Smooth muscle cell (in vitro differentiated cells): ENCODE measurements at regions not wholly inside any gene's neighbourhood (a gene's known extent, or its start where the extent isn't known, plus 50 kb on each side); places are given as distances from the start of the nearest gene placed in this dataset.

Experiments
- DNase-seq: peaks from one replicate; lab custom pipeline; 2025; ENCODE audit not compliant: unreplicated experiment; lab: John Stamatoyannopoulos, UW
- H2AFZ ChIP-seq: fragments of 200-600 bp; sonication (generic); 2 replicates; pipeline ENCODE4 v1.6.0; 2016; ENCODE audit warnings: antibody characterized with exemption, low read depth, mild to moderate bottlenecking
- H3F3A ChIP-seq: fragments of 200-600 bp; sonication (generic); 2 replicates; pipeline ENCODE4 v1.6.0; 2017; ENCODE audit warnings: antibody characterized with exemption, low read depth
- H3K27ac ChIP-seq: fragments of 200-600 bp; sonication (generic); 2 replicates; pipeline ENCODE4 v1.5.1; 2016; ENCODE audit warnings: low read depth, mild to moderate bottlenecking
- H3K27me3 ChIP-seq: fragments of 200-600 bp; sonication (generic); 2 replicates; pipeline ENCODE4 v1.6.1; 2016; ENCODE audit warnings: low read depth, mild to moderate bottlenecking
- H3K36me3 ChIP-seq: fragments of 200-600 bp; sonication (generic); 2 replicates; pipeline ENCODE4 v1.5.1; 2016; ENCODE audit warnings: low read depth
- H3K4me1 ChIP-seq: fragments of 200-600 bp; sonication (generic); 2 replicates; pipeline ENCODE4 v1.5.1; 2016; ENCODE audit warnings: low read depth
- H3K4me2 ChIP-seq: fragments of 200-600 bp; sonication (generic); 2 replicates; pipeline ENCODE4 v1.6.0; 2016; ENCODE audit warnings: mild to moderate bottlenecking
- H3K4me3 ChIP-seq: fragments of 200-600 bp; sonication (generic); 2 replicates; pipeline ENCODE4 v1.5.1; 2016; ENCODE audit warnings: mild to moderate bottlenecking
- H3K79me2 ChIP-seq: fragments of 200-600 bp; sonication (generic); 2 replicates; pipeline ENCODE4 v1.6.0; 2016; ENCODE audit warnings: low read depth, mild to moderate bottlenecking
- H3K9ac ChIP-seq: fragments of 200-600 bp; sonication (generic); 2 replicates; pipeline ENCODE4 v1.6.0; 2016; ENCODE audit warnings: low read depth
- H3K9me3 ChIP-seq: fragments of 200-600 bp; sonication (generic); replicated peaks from 2 replicates; pipeline ENCODE4 v1.5.1; 2016; ENCODE audit warnings: low read depth
- H4K20me1 ChIP-seq: fragments of 200-600 bp; sonication (generic); 2 replicates; pipeline ENCODE4 v1.6.0; 2016; ENCODE audit warnings: low read depth
- WGBS: methylation state at CpG from one replicate; pipeline ENCODE4 v1.1.7; 2016; ENCODE audit warnings: low lambda C conversion rate; 5-methylcytosine and 5-hydroxymethylcytosine counted together
- TF ChIP-seq, protein P1 (sequence below): fragments of 200-600 bp; sonication (generic); IDR thresholded peaks from 2 replicates; pipeline ENCODE4 v1.5.1; 2017; ENCODE audit warnings: borderline replicate concordance, mild to moderate bottlenecking, antibody characterized with exemption; ENCODE audit not compliant: insufficient read depth, poor library complexity, severe bottlenecking

DNA sequence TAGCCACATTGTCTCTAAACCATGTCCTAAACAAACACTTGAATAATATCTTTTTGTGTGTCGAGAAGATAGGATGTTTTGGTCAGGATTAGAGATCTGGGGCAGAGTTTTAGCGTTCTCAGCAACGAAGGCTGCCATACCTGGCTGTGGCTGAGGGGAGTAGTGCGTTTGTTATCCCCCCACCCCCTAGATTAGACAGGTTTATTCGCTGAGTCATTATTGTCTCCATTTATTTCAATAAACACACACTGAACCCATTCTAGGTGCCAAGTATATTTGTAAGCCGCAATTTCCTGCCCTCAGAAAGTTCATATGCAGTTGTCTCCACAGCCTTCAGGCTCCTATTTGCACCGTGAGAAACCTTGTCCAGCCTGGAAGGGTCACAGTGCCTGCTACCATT is 1684.8 kb upstream of the TENM3 start:
- DNase-seq, result no peak
- Histone ChIP-seq H3K9ac (no peak overlapping the region), H3K27me3 (no peaks in the 10 kb centered on the region), H3K79me2 (no peaks in the 10 kb centered on the region), H3F3A (no peaks in the 10 kb centered on the region), H3K4me1 (no peaks in the 10 kb centered on the region), H3K4me3 (no peak overlapping the region), H4K20me1 (no peaks in the 10 kb centered on the region), H3K27ac (no peak overlapping the region), H2AFZ (no peak overlapping the region), H3K4me2 (no peak overlapping the region), H3K9me3 (no peaks in the 10 kb centered on the region), H3K36me3 (no peaks in the 10 kb centered on the region)
- 77% methylated on average over 7 of the region's 7 CpGs for WGBS
- TF ChIP-seq, protein P1, sequence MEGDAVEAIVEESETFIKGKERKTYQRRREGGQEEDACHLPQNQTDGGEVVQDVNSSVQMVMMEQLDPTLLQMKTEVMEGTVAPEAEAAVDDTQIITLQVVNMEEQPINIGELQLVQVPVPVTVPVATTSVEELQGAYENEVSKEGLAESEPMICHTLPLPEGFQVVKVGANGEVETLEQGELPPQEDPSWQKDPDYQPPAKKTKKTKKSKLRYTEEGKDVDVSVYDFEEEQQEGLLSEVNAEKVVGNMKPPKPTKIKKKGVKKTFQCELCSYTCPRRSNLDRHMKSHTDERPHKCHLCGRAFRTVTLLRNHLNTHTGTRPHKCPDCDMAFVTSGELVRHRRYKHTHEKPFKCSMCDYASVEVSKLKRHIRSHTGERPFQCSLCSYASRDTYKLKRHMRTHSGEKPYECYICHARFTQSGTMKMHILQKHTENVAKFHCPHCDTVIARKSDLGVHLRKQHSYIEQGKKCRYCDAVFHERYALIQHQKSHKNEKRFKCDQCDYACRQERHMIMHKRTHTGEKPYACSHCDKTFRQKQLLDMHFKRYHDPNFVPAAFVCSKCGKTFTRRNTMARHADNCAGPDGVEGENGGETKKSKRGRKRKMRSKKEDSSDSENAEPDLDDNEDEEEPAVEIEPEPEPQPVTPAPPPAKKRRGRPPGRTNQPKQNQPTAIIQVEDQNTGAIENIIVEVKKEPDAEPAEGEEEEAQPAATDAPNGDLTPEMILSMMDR, result no peak

DNA sequence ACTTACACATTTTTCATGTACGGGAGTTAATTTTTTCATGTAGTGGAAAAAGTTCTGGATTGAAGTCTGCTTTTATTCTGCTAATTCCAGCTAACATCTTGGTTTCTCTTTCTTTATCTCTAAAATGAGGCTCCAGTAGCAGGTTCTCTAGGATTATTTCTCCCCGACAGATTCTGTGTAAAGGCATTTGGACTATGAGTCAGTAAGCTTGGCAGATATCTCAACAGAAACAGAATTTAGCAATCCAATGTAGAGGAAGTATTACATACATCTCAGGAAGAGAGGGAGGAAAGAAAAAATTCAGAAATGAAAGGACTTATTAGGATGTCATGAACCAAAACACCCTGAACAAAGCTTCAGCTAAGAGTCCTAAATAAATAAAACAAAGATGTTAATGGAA is 1682.3 kb upstream of the TENM3 start:
- H3K4me2 ChIP-seq, result peak overlapping the region; percentile 39
- H3K27me3 ChIP-seq, result no peaks in the 10 kb centered on the region
- no peaks in the 10 kb centered on the region for H4K20me1 ChIP-seq
- H3K4me1 ChIP-seq, result no peaks in the 10 kb centered on the region
- TF ChIP-seq, protein P1, result no peak
- WGBS, result 25% methylated on average over 2 of the region's 2 CpGs
- H3K9ac ChIP-seq, result no peak overlapping the region
- no peaks in the 10 kb centered on the region for H3K36me3 ChIP-seq
- no peaks in the 10 kb centered on the region for H3K9me3 ChIP-seq
- H2AFZ ChIP-seq, result no peak overlapping the region
- H3K27ac ChIP-seq, result peak overlapping the region; percentile 38
- no peak for DNase-seq
- no peaks in the 10 kb centered on the region for H3F3A ChIP-seq
- no peaks in the 10 kb centered on the region for H3K79me2 ChIP-seq
- no peak overlapping the region for H3K4me3 ChIP-seq

DNA sequence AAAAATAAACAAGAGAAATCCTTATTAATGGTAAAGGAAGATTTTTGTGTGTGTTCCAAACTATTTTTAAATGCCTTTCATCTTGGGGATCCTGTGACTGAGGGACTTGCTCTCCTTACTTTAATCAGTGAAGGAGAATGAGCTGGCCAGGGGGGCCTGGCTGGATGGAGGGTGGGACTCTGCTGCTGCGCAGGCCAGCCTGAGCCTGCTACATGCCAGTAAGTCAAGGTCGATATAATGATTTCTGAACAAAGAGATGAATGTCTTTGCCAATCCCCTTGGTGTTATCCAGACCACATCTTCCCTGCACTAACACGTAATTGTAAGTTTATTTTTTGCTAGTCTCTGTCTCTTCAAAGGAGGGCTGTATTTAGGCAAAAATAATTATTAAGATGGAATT is 1679.2 kb upstream of the TENM3 start:
- H2AFZ ChIP-seq, result no peak overlapping the region
- H3K4me1 ChIP-seq, result no peaks in the 10 kb centered on the region
- no peaks in the 10 kb centered on the region for H3K79me2 ChIP-seq
- TF ChIP-seq, protein P1, result no peak
- no peak overlapping the region for H3K4me3 ChIP-seq
- no peaks in the 10 kb centered on the region for H3F3A ChIP-seq
- H3K27me3 ChIP-seq, result no peaks in the 10 kb centered on the region
- H3K4me2 ChIP-seq, result no peak overlapping the region
- H3K27ac ChIP-seq, result no peak overlapping the region
- no peaks in the 10 kb centered on the region for H3K9me3 ChIP-seq
- H3K9ac ChIP-seq, result no peak overlapping the region
- H4K20me1 ChIP-seq, result no peaks in the 10 kb centered on the region
- DNase-seq, result no peak
- 78% methylated on average over 3 of the region's 3 CpGs for WGBS
- no peaks in the 10 kb centered on the region for H3K36me3 ChIP-seq

DNA sequence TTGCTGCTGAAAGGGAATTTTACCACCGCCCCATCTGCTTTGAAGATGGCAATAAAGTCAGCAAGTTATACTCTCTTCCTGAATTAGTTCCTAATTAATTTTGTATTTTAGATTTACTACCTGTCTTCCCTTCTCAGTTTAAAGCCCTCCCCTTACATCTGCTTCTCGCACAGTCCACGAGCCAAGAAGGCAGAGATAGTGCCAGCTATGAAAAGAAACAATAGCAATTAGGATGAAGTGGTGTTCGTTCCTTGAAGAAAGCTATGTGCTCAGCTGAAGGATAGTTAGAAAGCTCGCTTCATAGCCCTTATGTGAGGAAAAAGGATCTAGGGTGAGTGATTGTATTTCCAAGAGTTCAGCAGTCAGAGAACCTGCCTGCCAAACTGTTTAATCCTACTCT is 1678.8 kb upstream of the TENM3 start:
- no peak overlapping the region for H3K9ac ChIP-seq
- H2AFZ ChIP-seq, result no peak overlapping the region
- H4K20me1 ChIP-seq, result no peaks in the 10 kb centered on the region
- TF ChIP-seq, protein P1, result no peak
- no peaks in the 10 kb centered on the region for H3K27me3 ChIP-seq
- H3K4me1 ChIP-seq, result no peaks in the 10 kb centered on the region
- H3K4me2 ChIP-seq, result no peak overlapping the region
- no peaks in the 10 kb centered on the region for H3F3A ChIP-seq
- no peak overlapping the region for H3K27ac ChIP-seq
- no peaks in the 10 kb centered on the region for H3K9me3 ChIP-seq
- H3K36me3 ChIP-seq, result no peaks in the 10 kb centered on the region
- H3K79me2 ChIP-seq, result no peaks in the 10 kb centered on the region
- 79% methylated on average over 5 of the region's 5 CpGs for WGBS
- no peak for DNase-seq
- no peak overlapping the region for H3K4me3 ChIP-seq
